GM21367 (cell line): ENCODE measurements at regions not wholly inside any gene's neighbourhood (a gene's known extent, or its start where the extent isn't known, plus 50 kb on each side); places are given as distances from the start of the nearest gene placed in this dataset.

Experiments
- ATAC-seq: cut with Tn5 transposase; IDR thresholded peaks from one replicate; pipeline ENCODE4 v1.9.1; 2021; ENCODE audit not compliant: unreplicated experiment

GRCh38 chr3:193779933-193780332 is 186.9 kb downstream of the OPA1 start:
- ATAC-seq = no peak

- no peak for ATAC-seq
Measured at GRCh38 chr3:193780397-193780796, 187.4 kb downstream of the OPA1 start.

- ATAC-seq = no peak
Measured at GRCh38 chr3:193780810-193781478, 187.9 kb downstream of the OPA1 start.

GRCh38 chr3:193782276-193782647 is 189.3 kb downstream of the OPA1 start:
- ATAC-seq = no peak

- no peak for ATAC-seq
Measured at GRCh38 chr3:193782747-193783146, 189.7 kb downstream of the OPA1 start.

GRCh38 chr3:193783166-193783896 is 190.3 kb downstream of the OPA1 start:
- ATAC-seq = no peak

GRCh38 chr3:193784822-193785221 is 191.8 kb downstream of the OPA1 start:
- ATAC-seq = no peak

- no peak for ATAC-seq
Measured at GRCh38 chr3:193787496-193787870, 194.5 kb downstream of the OPA1 start.

GRCh38 chr3:193788189-193788991 is 195.4 kb downstream of the OPA1 start:
- peak; percentile 57 for ATAC-seq

- ATAC-seq = no peak
Measured at GRCh38 chr3:193789455-193789854, 196.4 kb downstream of the OPA1 start.

GRCh38 chr3:193790086-193790990 is 197.3 kb downstream of the OPA1 start:
- no peak for ATAC-seq

GRCh38 chr3:193791041-193792032 is 198.3 kb downstream of the OPA1 start:
- ATAC-seq = no peak

GRCh38 chr3:193793123-193793522 is 200.1 kb downstream of the OPA1 start:
- ATAC-seq = no peak

GRCh38 chr3:193794002-193794881 is 201.2 kb downstream of the OPA1 start:
- no peak for ATAC-seq

- no peak for ATAC-seq
Measured at GRCh38 chr3:193795062-193795690, 202.2 kb downstream of the OPA1 start.

GRCh38 chr3:193796089-193796488 is 203.1 kb downstream of the OPA1 start:
- ATAC-seq = no peak

GRCh38 chr3:193797566-193797965 is 204.6 kb downstream of the OPA1 start:
- ATAC-seq = no peak

GRCh38 chr3:193798051-193798450 is 205.0 kb downstream of the OPA1 start:
- no peak for ATAC-seq
